ENCODE measurements at regions not wholly inside any gene's neighbourhood (a gene's known extent, or its start where the extent isn't known, plus 50 kb on each side); places are given as distances from the start of the nearest gene placed in this dataset.
A peak's percentile ranks its signal among the peaks of the same experiment; 100 is the strongest.

- no peak for TF ChIP-seq POU2F2 (IDR thresholded peaks at IDR 0.05; ENCODE audit: low read depth, low read length)
- TF ChIP-seq TAF1 (IDR thresholded peaks at IDR 0.05; ENCODE audit: low read depth, low read length), result no peak
- no peak for TF ChIP-seq POLR2AphosphoS5 (IDR thresholded peaks at IDR 0.05; ENCODE audit: low read depth, low read length)
- no peak for TF ChIP-seq POLR2A (IDR thresholded peaks at IDR 0.05; ENCODE audit: low read depth, low read length)
- no peak for TF ChIP-seq PAX5 (IDR thresholded peaks at IDR 0.05; ENCODE audit: insufficient read depth, low read length, severe bottlenecking)
- no peak for TF ChIP-seq SPI1 (IDR thresholded peaks at IDR 0.05; ENCODE audit: low read depth, low read length)
Measured at GRCh38 chr18:11392980-11393885, 216.2 kb upstream of the SLC35G4 start.

DNA sequence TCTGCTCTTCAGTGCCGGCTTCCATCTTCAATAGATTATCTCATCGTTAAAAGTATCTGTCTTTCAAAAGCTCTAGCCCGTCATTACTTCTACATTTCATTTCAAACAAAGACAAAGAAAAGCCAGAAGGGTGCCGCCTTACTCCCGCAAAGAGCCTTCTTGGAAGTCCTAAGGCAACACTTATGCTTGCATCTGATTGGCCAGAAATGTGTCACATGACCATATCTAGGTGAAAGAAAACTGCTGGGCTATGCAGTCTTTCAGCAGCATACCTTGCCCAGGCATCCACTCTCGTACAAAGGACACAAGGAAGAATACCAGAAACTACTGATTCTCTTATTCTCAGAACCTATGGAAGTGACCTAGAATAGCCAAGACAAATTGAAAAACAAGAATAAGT, 217.1 kb upstream of the SLC35G4 start:
- no peak for FAIRE-seq
- no peak for TF ChIP-seq TAF1 (IDR thresholded peaks at IDR 0.05; ENCODE audit: low read depth, low read length)
- TF ChIP-seq SPI1 (IDR thresholded peaks at IDR 0.05; ENCODE audit: low read depth, low read length), result no peak
- TF ChIP-seq POLR2A (IDR thresholded peaks at IDR 0.05; ENCODE audit: low read depth, low read length), result no peak
- TF ChIP-seq POU2F2 (IDR thresholded peaks at IDR 0.05; ENCODE audit: low read depth, low read length), result no peak
- TF ChIP-seq POLR2AphosphoS5 (IDR thresholded peaks at IDR 0.05; ENCODE audit: low read depth, low read length), result no peak
- no peak for TF ChIP-seq PAX5 (IDR thresholded peaks at IDR 0.05; ENCODE audit: insufficient read depth, low read length, severe bottlenecking)
- no peak for DNase-seq (ENCODE audit: insufficient read length, low spot score)

More at GRCh38 chr18:11392980-11393885, 216.2 kb upstream of the SLC35G4 start:
- FAIRE-seq (no peak), DNase-seq (ENCODE audit: insufficient read length, low spot score) (no peak)

DNA sequence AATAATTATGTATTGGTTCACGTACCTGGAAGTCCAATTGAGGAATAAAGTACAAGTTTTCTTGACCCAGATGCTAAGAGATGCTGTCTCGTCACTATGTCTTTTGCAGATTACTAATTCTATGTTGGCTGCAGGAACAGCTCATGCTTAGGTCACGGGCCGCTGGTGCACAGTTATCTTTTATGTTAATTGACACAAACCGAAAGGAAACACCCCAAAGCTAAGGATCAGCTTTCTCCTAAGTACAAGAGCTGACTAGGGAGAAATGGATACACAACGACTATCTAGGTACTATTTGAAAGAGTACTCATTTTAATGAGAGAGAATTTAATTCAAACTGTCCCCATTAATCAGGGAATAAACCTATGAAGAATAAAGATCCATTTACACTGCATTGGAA, 217.7 kb upstream of the SLC35G4 start:
- TF ChIP-seq POU2F2 (IDR thresholded peaks at IDR 0.05; ENCODE audit: low read depth, low read length) (no peak), POLR2AphosphoS5 (IDR thresholded peaks at IDR 0.05; ENCODE audit: low read depth, low read length) (no peak), TAF1 (IDR thresholded peaks at IDR 0.05; ENCODE audit: low read depth, low read length) (no peak), PAX5 (IDR thresholded peaks at IDR 0.05; ENCODE audit: insufficient read depth, low read length, severe bottlenecking) (no peak), SPI1 (IDR thresholded peaks at IDR 0.05; ENCODE audit: low read depth, low read length) (no peak), POLR2A (IDR thresholded peaks at IDR 0.05; ENCODE audit: low read depth, low read length) (no peak)
- FAIRE-seq, result no peak
- no peak for DNase-seq (ENCODE audit: insufficient read length, low spot score)

DNA sequence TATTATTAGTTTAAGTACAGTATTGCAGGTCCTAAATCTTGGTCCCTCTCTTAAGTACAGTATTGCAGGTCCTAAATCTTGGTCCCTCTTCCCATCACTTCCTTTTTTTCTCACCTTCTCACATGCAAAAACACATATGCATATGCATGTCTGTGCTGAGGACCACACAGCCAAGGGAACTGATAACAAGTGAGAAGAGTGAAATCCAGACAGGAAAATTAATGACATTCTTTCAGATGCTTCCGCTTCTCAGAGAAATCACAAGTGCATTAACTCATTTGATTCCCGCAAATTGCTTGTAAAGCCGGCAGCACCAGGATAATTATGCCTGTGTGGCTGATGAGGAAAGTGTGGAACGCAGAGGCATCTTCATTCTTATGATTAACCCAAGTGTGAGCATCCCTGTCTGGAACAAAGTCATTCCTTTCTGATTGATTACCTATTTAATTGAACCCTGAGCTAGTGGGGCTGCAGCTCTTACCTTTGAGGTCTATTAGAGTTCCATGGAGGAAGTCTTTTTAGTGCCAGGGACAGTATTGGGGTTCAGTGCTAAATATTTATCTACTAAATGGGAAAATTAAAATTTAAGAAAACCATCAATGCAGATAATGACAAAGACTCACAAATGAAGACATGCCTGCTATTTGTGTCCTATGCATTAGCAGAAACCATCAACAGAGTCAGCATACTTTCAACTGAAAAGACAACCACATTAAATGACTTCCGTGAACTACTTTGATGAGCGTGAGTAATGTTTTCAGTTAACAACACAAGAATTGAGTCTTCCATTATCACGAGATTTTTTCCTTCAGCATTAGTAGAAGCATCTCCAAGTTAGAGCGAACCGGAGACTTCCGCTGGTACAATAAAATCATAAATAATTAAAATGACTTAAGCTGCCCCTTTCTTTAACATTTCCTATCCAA, 220.4 kb upstream of the SLC35G4 start:
- TF ChIP-seq POU2F2 (IDR thresholded peaks at IDR 0.05; ENCODE audit: low read depth, low read length), result no peak
- TF ChIP-seq POLR2AphosphoS5 (IDR thresholded peaks at IDR 0.05; ENCODE audit: low read depth, low read length), result no peak
- TF ChIP-seq TAF1 (IDR thresholded peaks at IDR 0.05; ENCODE audit: low read depth, low read length), result no peak
- no peak for TF ChIP-seq PAX5 (IDR thresholded peaks at IDR 0.05; ENCODE audit: insufficient read depth, low read length, severe bottlenecking)
- TF ChIP-seq POLR2A (IDR thresholded peaks at IDR 0.05; ENCODE audit: low read depth, low read length), result no peak
- TF ChIP-seq SPI1 (IDR thresholded peaks at IDR 0.05; ENCODE audit: low read depth, low read length), result no peak
- DNase-seq (ENCODE audit: insufficient read length, low spot score), result no peak
- no peak for FAIRE-seq

DNA sequence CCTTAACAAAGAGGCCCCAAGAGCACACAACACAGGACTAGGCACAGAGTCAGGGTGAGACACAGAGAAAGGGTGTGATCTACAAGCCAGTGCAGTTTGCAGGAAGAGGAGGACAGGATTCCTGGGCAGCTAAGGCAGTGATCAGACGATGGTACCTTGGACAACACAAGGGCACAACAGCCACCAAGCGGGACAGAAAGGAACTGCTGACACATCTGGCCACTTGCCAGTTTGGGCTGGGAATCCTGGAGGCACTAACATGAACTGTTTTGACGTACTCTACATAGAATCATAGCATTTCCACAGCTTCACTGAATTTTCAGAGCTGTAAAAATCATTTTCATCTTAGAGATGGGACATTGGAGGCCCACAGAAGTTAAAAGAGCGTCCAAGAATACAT, 221.5 kb upstream of the SLC35G4 start:
- no peak for TF ChIP-seq POU2F2 (IDR thresholded peaks at IDR 0.05; ENCODE audit: low read depth, low read length)
- TF ChIP-seq POLR2AphosphoS5 (IDR thresholded peaks at IDR 0.05; ENCODE audit: low read depth, low read length), result no peak
- TF ChIP-seq POLR2A (IDR thresholded peaks at IDR 0.05; ENCODE audit: low read depth, low read length), result no peak
- no peak for TF ChIP-seq TAF1 (IDR thresholded peaks at IDR 0.05; ENCODE audit: low read depth, low read length)
- no peak for TF ChIP-seq SPI1 (IDR thresholded peaks at IDR 0.05; ENCODE audit: low read depth, low read length)
- TF ChIP-seq PAX5 (IDR thresholded peaks at IDR 0.05; ENCODE audit: insufficient read depth, low read length, severe bottlenecking), result no peak
- DNase-seq (ENCODE audit: insufficient read length, low spot score), result peak; percentile 24
- peak; percentile 76 for FAIRE-seq

DNA sequence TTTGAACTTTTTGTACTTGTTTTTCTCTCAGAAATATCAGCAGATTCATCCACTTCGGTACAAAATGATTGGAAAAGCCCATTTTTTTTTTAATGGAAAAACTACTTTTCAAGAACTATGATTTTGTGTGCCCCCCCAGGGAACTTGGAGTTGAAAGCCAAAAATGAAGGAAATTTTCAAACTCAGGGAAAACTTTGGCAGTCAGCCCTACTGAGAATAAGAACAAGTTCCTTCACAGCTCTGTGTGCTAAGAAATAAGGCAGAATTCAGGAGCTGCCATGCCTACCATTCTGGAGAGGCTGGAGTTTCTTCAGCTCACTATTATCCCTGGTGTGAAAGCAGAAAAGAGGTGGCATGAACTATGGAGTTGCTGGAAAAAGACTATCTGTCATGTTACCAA, 226.0 kb upstream of the SLC35G4 start:
- DNase-seq (ENCODE audit: insufficient read length, low spot score) (no peak), FAIRE-seq (no peak)
- TF ChIP-seq POLR2A (IDR thresholded peaks at IDR 0.05; ENCODE audit: low read depth, low read length), result no peak
- no peak for TF ChIP-seq POLR2AphosphoS5 (IDR thresholded peaks at IDR 0.05; ENCODE audit: low read depth, low read length)
- TF ChIP-seq SPI1 (IDR thresholded peaks at IDR 0.05; ENCODE audit: low read depth, low read length), result no peak
- no peak for TF ChIP-seq TAF1 (IDR thresholded peaks at IDR 0.05; ENCODE audit: low read depth, low read length)
- no peak for TF ChIP-seq PAX5 (IDR thresholded peaks at IDR 0.05; ENCODE audit: insufficient read depth, low read length, severe bottlenecking)
- TF ChIP-seq POU2F2 (IDR thresholded peaks at IDR 0.05; ENCODE audit: low read depth, low read length), result no peak

GRCh38 chr18:11380968-11381367, 228.4 kb upstream of the SLC35G4 start:
- no peak for TF ChIP-seq SPI1 (IDR thresholded peaks at IDR 0.05; ENCODE audit: low read depth, low read length)
- TF ChIP-seq POU2F2 (IDR thresholded peaks at IDR 0.05; ENCODE audit: low read depth, low read length), result no peak
- TF ChIP-seq POLR2A (IDR thresholded peaks at IDR 0.05; ENCODE audit: low read depth, low read length), result no peak
- TF ChIP-seq TAF1 (IDR thresholded peaks at IDR 0.05; ENCODE audit: low read depth, low read length), result no peak
- no peak for TF ChIP-seq PAX5 (IDR thresholded peaks at IDR 0.05; ENCODE audit: insufficient read depth, low read length, severe bottlenecking)
- no peak for TF ChIP-seq POLR2AphosphoS5 (IDR thresholded peaks at IDR 0.05; ENCODE audit: low read depth, low read length)
- no peak for FAIRE-seq
- no peak for DNase-seq (ENCODE audit: insufficient read length, low spot score)

DNA sequence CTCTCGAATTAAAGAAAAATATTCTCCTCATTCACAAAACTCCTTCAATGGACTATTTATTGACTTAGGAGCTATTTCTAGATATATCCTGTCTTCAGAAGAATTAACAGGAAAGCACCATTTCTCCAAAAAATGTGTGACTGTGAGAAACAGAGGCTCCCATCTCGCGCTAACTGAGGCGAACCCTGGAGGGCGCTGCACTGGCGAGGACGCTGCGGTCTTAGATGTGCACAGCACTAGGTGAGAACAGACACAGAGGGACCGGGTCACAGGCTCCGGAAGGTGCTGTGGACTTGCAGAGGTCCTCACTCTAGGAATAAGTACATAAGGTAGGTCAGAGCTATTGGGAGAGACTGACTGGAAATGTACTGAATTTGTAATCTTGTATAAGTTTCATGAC, 229.7 kb upstream of the SLC35G4 start:
- FAIRE-seq (no peak), DNase-seq (ENCODE audit: insufficient read length, low spot score) (no peak)
- TF ChIP-seq TAF1 (IDR thresholded peaks at IDR 0.05; ENCODE audit: low read depth, low read length) (no peak), PAX5 (IDR thresholded peaks at IDR 0.05; ENCODE audit: insufficient read depth, low read length, severe bottlenecking) (no peak), POU2F2 (IDR thresholded peaks at IDR 0.05; ENCODE audit: low read depth, low read length) (no peak), POLR2A (IDR thresholded peaks at IDR 0.05; ENCODE audit: low read depth, low read length) (no peak), POLR2AphosphoS5 (IDR thresholded peaks at IDR 0.05; ENCODE audit: low read depth, low read length) (no peak), SPI1 (IDR thresholded peaks at IDR 0.05; ENCODE audit: low read depth, low read length) (no peak)

Data from GM12891 (cell line).